ENCODE measurements at regions not wholly inside any gene's neighbourhood (a gene's known extent, or its start where the extent isn't known, plus 50 kb on each side); places are given as distances from the start of the nearest gene placed in this dataset.

- no peak for TF ChIP-seq POLR2AphosphoS5 (IDR thresholded peaks at IDR 0.05)
- TF ChIP-seq CTCF (IDR thresholded peaks at IDR 0.05), result no peak
Observed at GRCh38 chr1:190616235-190616634, 138.6 kb upstream of the BRINP3 start.

Measured in suprapubic skin (tissue), 3 donors.